HG02588 (cell line): ENCODE measurements at regions not wholly inside any gene's neighbourhood (a gene's known extent, or its start where the extent isn't known, plus 50 kb on each side); places are given as distances from the start of the nearest gene placed in this dataset.

ENCODE experiments used
- ATAC-seq: cut with Tn5 transposase; IDR thresholded peaks from one replicate; pipeline ENCODE4 v1.9.1; 2021; ENCODE audit warnings: mild to moderate bottlenecking, moderate library complexity; ENCODE audit not compliant: unreplicated experiment

GRCh38 chr2:234286956-234287355, 209.9 kb downstream of the ARL4C start:
- ATAC-seq, result no peak

- ATAC-seq, result no peak
These were observed 210.7 kb downstream of the ARL4C start for GRCh38 chr2:234286118-234286598.

DNA sequence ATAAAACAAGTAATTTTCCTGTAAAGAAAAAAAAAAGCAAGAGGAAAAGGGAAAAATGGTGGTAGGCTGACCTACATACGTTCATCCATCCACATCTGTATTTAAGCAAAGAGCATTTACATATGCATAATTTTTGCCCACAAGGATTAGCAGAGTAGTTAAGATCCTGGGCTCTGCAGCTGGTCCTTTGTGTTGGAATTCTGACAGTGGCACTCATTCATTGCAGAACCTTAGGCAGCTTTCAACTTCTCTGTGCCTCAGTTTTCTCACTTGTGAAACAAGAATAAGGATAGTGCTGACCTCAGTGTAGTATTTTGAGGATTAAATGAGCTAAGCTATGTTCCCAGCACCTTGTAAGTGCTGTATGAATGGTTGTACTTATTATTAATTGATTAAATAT, 211.3 kb downstream of the ARL4C start:
- no peak for ATAC-seq

GRCh38 chr2:234279637-234280036, 217.2 kb downstream of the ARL4C start:
- no peak for ATAC-seq

DNA sequence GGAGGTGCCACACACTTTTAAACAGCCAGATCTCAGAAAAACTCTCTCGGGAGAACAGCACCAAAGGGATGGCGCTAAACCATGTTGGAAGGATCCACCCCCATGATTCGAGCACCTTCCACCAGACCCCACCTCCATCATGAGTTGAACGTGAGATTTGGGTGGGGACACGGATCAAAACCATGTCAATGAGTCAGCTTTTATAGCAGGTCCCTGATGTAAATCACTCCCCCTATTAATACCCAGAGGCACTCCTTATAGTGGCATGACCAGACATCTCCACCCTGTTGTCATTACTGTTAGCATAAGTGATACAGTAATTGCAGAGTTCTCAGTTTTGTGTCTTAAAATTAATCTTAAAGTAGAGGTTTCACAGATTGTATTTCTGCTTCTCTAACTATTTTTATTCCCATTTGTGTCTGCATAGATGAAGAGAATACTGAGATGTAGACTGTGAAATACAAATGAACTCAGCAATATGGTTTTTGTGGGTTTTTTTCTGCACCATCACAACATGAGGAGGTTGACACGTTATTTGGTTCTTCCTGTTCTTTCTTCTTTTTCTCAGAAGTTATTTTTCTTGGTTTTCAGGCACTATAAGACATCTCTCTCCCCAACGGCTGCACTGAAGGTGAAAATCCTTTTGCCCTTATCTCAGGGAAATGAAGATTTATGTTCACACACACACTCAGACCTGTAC, 218.2 kb downstream of the ARL4C start:
- ATAC-seq, result no peak

DNA sequence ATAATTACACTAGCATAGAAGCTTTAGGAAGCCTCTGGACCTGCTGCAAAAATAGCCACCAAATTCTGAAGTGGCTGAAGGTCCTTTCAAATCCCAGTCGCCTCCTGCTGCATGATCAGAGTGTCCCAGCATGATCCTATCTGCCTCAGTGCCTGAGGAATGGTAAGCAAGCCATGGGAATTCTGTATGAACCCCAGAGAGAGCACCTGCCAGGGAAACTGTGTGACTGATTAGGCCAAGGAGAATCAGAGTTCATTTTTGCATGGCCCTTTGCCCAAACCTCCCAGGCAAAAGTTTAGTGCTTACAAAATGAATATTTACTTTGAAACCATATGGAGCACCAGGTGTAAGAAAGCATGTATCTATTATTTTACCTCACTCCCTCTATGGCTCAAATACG, 221.4 kb downstream of the ARL4C start:
- ATAC-seq, result no peak

DNA sequence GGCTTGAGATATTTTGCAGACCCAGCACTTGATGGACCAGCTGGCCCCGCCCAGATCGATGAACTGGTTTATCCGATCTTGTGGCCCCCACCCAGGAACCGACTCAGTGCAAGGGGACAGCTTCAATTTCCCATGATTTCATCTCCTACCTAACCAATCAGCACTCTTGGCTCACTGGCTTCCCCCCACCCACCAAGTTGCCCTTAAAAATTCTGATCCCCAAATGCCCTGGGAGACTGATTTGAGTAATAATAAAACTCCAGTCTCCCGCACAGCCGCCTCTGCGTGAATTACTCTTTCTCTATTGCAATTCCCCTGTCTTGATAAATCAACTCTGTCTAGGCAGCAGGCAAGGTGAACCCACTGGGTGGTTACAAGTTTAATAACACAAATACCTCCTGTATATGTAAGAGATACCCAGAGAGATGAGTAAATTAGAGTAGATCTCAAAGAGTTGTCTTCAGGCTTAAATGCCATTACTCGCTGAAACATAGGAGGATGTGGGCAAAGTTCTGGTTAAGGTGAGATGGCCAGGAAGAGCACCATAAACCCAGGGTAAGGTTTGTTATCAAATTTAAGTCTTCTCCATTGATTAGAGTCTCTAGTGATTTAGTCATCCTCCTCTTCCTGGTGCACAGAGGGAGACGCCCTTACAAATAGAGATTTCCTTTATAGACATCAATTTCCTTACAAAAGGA, 222.8 kb downstream of the ARL4C start:
- ATAC-seq, result no peak

- ATAC-seq, result no peak
These were observed 221.8 kb downstream of the SPP2 start for GRCh38 chr2:234272069-234272850.

GRCh38 chr2:234271338-234271737, 220.8 kb downstream of the SPP2 start:
- ATAC-seq, result no peak

DNA sequence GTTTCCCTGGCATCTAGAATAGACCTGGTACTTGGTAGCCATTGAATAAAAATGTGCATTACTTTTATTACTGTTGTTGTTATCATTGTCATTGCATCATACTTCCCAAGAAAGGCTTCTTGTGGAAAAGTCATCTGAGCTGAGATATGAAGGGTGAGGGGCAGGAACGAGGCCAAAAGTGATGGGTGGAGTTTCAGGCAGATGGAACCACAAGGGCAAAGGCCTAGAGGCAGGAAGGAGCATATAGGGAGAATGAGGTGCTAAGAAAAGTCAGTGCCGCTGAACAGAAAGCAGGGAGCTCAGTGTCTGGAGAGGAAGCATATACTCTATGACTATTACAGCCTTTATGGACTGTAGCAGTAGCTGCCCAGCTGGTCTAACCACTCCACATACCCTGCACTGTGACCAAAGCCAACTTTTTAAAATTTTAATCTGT, 219.3 kb downstream of the SPP2 start:
- ATAC-seq, result no peak

DNA sequence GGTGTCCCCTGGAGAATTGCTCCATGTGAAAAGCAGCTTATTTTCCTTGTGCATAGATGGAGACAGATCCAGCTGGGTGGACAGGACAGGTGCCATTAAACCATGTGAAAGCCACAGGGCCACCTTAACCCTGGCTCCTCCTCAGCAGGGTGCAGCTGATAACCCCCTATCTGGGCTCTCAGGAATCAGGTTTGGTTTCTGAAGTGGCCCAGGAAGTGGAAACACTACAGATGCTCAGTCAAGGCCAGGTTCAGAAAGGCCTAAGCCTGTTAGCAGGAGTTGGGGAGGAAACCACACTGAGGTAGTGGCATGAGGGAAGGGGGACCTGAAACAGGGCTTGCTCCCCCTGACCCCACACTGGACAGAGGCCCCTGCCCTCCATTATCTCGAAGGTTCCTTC, 217.0 kb downstream of the SPP2 start:
- no peak for ATAC-seq

GRCh38 chr2:234266952-234267351, 216.4 kb downstream of the SPP2 start:
- no peak for ATAC-seq

GRCh38 chr2:234265206-234265605, 214.7 kb downstream of the SPP2 start:
- no peak for ATAC-seq

DNA sequence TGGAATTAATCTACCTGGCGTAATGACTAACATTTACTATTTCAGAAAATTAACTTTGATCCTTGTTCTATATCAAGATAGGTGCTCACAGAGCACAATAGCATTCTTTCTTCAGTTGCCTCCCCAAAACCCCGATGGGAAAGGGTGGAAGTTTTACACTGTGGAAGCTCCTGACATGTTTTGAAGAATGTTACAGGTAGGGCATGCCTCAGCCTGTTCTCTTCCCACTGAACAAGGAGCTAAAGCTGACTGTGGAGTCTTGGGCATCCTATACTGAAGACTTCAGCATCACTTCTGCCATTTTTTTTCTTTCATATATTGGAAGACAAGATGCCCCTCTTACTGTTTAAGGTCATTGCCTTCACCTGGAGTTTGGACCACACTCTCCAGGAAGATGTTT, 211.2 kb downstream of the SPP2 start:
- ATAC-seq, result no peak

DNA sequence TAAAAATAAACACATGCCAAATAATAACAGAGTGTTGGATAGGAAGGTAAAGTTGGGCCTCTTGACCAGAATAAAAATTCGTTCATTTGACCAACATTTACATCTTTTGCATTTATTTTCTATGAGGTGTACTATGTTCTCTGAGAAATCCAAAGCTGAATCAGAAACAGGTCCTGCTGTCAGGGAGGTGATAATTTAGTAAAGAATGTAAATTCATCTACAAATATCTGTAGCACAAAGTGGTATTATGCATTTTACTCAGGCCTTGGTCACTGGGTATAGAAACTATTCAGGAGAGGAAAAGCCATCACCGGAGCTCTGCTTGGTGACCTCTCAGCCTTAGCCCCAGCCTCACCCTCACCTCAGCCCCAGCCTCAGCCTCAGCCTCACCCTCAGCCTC, 208.9 kb downstream of the SPP2 start:
- ATAC-seq, result no peak

GRCh38 chr2:234258562-234259141, 208.2 kb downstream of the SPP2 start:
- no peak for ATAC-seq

DNA sequence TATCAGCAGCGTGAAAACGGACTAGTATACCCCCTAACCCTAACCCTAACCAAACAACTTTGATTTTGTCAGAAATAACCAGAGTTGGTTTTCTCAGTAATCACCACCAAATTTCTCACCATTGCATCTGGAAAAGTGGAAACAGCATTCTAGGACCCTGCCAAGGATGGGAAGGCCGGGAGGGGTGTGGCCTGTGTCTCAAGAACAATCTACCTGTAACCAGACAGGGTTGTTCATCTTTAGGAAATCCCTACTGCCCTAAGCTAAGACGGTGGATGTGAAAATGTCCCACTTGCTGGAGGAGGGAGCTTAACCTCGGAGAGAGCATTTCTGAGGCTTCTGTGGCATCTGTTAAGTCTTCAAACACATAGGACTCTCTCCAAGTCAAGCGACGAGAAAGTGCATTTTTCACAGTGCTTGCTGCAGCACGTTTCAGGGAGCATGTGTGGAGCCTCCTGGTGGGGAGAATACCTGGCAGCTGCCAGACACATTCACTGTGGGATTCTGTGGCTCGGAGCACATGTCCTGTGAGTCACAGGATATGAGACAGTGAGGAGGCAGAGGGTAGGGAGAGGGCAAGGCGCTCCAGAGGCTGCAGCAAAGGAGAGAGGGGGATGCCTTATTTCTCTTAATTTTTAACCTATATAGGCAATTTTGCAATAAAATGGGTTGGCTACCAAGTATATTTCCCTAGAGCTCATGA, 207.5 kb downstream of the SPP2 start:
- ATAC-seq, result no peak

GRCh38 chr2:234256516-234256915, 206.0 kb downstream of the SPP2 start:
- no peak for ATAC-seq

DNA sequence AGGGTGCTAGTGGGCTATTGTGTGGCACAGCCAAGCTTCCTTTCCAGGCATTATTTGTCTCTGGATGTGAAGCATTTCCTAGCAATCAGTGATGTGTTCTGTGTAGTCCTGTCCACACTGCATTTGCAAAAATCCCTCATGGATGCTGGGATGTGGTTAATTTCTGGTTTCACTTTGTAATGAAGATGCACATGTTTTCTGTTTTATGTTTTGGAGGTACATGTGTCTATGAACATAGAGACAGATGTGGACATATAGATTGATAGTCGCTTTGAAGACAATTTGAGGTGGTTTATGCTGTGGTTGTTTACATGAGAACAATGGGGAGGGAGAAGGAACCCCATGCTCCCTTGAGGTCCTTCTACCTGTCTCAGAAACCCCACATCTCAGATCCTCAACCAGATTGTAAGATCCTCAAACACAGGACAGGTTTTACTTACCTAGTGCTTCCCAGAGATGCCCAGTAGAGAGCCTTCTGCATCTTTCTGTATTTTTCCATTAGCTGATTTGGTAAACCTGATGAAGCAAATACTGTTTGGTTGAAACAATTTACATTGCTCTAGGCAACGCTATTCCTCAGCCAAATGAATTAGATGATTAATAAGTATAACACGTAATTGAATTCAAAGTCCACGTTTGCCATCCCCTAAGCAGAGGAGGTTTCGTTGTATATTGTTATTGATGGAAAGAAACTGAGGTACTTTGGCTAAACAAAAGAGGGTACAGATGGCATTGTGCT, 204.4 kb downstream of the SPP2 start:
- ATAC-seq, result no peak

- ATAC-seq, result no peak
These were observed 202.3 kb downstream of the SPP2 start for GRCh38 chr2:234252772-234253171.
